Right atrium auricular region (tissue), 2 donors: ENCODE measurements at regions not wholly inside any gene's neighbourhood (a gene's known extent, or its start where the extent isn't known, plus 50 kb on each side); places are given as distances from the start of the nearest gene placed in this dataset.

Experiments used
- DNase-seq: peaks from one replicate; pipeline ENCODE4 v3.0.0-alpha.2; 2019; ENCODE audit warnings: low spot score
- H3K27ac ChIP-seq, 2 donors: fragments of 200-600 bp; sonication (generic); 1 replicate in 1 of 2; 2 replicates in 1 of 2; pipeline ENCODE4 v1.5.1; 2016 to 2019
- H3K27me3 ChIP-seq, 2 donors: fragments of 200-600 bp; sonication (generic); one replicate each; pipeline versions ENCODE4 v1.5.1 to v1.6.0; 2017 to 2019
- H3K36me3 ChIP-seq: fragments of 200-600 bp; sonication (generic); one replicate; pipeline ENCODE4 v1.5.1; 2016
- H3K4me1 ChIP-seq, 2 donors: fragments of 200-600 bp; sonication (generic); one replicate each; pipeline versions ENCODE4 v1.5.1 to v1.6.0; 2017 to 2019
- H3K4me3 ChIP-seq, 2 donors: fragments of 200-600 bp; sonication (generic); 1 replicate in 1 of 2; 2 replicates in 1 of 2; pipeline ENCODE4 v1.5.1; 2017 to 2019; ENCODE audit warnings: mild to moderate bottlenecking in 1 of 2, moderate library complexity in 1 of 2
- H3K9me3 ChIP-seq, 2 donors: fragments of 200-600 bp; sonication (generic); one replicate each; pipeline ENCODE4 v1.5.1; 2019
- CTCF ChIP-seq, 2 donors: fragments of 200-600 bp; sonication (generic); IDR thresholded peaks; one replicate each; pipeline ENCODE4 v1.5.1; 2019; ENCODE audit warnings: antibody characterized with exemption in 2 of 2

DNA sequence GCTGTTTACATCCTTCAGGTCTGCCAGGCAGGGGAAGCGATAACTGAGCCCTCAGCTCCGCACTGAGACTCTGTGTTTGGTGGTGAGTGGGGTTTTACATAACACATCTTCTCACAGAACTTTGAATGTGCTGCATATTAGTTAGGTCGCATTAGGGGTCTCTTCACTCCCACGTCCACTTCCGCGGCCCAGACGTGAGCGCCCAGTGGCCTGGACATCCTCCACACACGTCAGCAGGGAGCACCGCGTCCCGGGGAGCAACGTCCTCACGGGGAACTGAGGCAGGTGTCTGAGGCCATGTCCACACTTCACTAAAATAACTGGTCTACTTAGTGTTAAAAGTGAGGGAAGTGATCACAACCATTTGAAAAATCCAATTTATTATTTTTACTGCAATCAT lies 100.4 kb upstream of the SATB2 start:
- no peaks in the 10 kb centered on the region for H3K27me3 ChIP-seq
- H3K4me3 ChIP-seq: no peak overlapping the region
- TF ChIP-seq CTCF (IDR thresholded peaks at IDR 0.05): no peak
- no peaks in the 10 kb centered on the region for H3K36me3 ChIP-seq
- H3K27ac ChIP-seq: no peak overlapping the region
- no peak for DNase-seq
- H3K9me3 ChIP-seq: peaks cover 0 to under 1% of the 10 kb centered on the region in 2 donors
- H3K4me1 ChIP-seq: no peaks in the 10 kb centered on the region

GRCh38 chr2:199556527-199557285 lies 99.0 kb upstream of the SATB2 start:
- H3K27ac ChIP-seq: no peak overlapping the region
- no peak for DNase-seq

DNA sequence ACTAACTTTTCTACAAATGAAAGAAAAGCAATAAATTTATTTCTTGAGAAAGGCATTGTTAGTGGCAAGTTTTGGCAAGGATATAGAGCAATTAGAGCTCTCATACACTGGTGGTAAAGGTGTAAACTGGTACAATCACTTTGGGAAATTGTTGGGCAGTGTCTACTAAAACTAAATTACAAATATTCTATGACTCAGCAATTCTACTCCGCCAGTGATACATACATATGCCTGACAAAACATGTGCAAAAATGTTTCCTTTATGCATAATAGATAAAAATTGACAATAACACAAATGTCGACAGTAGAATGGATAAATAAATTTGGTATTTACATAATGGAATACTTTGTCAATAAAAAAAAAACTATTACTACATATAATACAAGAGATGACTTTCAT lies 96.3 kb upstream of the SATB2 start:
- Histone ChIP-seq H3K4me1 (no peaks in the 10 kb centered on the region), H3K27me3 (no peaks in the 10 kb centered on the region), H3K36me3 (no peaks in the 10 kb centered on the region), H3K9me3 (no peaks in the 10 kb centered on the region), H3K4me3 (no peak overlapping the region), H3K27ac (no peak overlapping the region)
- no peak for TF ChIP-seq CTCF (IDR thresholded peaks at IDR 0.05)
- no peak for DNase-seq

More at GRCh38 chr2:199556527-199557285, 99.0 kb upstream of the SATB2 start:
- H3K27me3 ChIP-seq: no peaks in the 10 kb centered on the region
- no peak overlapping the region for H3K4me3 ChIP-seq
- H3K4me1 ChIP-seq: no peaks in the 10 kb centered on the region
- no peaks in the 10 kb centered on the region for H3K36me3 ChIP-seq
- no peak for TF ChIP-seq CTCF (IDR thresholded peaks at IDR 0.05)
- no peaks in the 10 kb centered on the region for H3K9me3 ChIP-seq

- Histone ChIP-seq H3K36me3 (no peaks in the 10 kb centered on the region), H3K27ac (no peak overlapping the region), H3K27me3 (no peaks in the 10 kb centered on the region), H3K4me3 (no peak overlapping the region), H3K4me1 (no peaks in the 10 kb centered on the region), H3K9me3 (no peaks in the 10 kb centered on the region)
- no peak for TF ChIP-seq CTCF (IDR thresholded peaks at IDR 0.05)
- DNase-seq: no peak
Measured at GRCh38 chr2:199552141-199552540, 94.4 kb upstream of the SATB2 start.

DNA sequence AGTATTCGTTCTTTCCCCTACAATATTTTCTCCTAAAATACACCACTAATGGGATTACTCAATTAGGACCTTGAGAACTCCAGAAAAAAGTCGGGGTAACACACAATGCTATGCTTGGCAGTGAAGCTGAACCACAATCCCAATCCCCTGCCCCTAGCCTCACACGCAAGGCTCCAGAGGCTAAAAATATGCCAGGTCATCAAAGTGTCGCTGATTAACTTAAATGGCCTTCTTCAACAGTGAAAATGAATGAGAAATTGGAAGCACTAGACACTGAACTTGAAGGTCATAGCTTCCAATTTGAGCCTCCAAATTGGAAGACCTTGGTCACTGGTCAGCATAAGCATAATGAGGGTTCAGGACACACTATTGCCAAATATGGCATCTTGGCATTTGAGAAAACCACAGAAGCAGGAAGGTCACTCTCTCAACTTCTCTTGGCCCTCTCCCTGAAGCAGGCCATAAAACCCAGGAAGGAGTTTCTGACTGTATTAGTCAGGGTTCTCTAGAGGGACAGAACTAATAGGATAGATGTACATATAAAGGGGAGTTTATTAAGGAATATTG lies 86.0 kb upstream of the SATB2 start:
- Histone ChIP-seq H3K27ac (no peak overlapping the region), H3K4me1 (no peaks in the 10 kb centered on the region), H3K9me3 (no peaks in the 10 kb centered on the region), H3K36me3 (no peaks in the 10 kb centered on the region), H3K27me3 (no peaks in the 10 kb centered on the region), H3K4me3 (no peak overlapping the region)
- no peak for TF ChIP-seq CTCF (IDR thresholded peaks at IDR 0.05)
- no peak for DNase-seq
